Liver (tissue), 8 donors: ENCODE measurements at regions not wholly inside any gene's neighbourhood (a gene's known extent, or its start where the extent isn't known, plus 50 kb on each side); places are given as distances from the start of the nearest gene placed in this dataset.

ENCODE experiments used
- DNase-seq: peaks from one replicate; pipeline ENCODE4 v3.0.0-alpha.2; 2017; ENCODE audit warnings: low spot score
- H3K27ac ChIP-seq, 2 donors: one replicate each; pipeline ENCODE4 v1.7.0; 2013; ENCODE audit warnings: inconsistent platforms in 2 of 2, low read length in 2 of 2, control low read depth in 1 of 2, low read depth in 1 of 2, mild to moderate bottlenecking in 1 of 2
- H3K27me3 ChIP-seq, 4 donors: one replicate each; pipeline versions ENCODE4 v1.6.1 to v1.7.0; 2013; ENCODE audit warnings: low read length in 3 of 4, inconsistent platforms in 1 of 4, mild to moderate bottlenecking in 1 of 4, moderate library complexity in 1 of 4; ENCODE audit not compliant: control insufficient read depth in 4 of 4, insufficient read depth in 4 of 4
- H3K36me3 ChIP-seq, 4 donors: one replicate each; pipeline versions ENCODE4 v1.6.1 to v1.7.0; 2013; ENCODE audit warnings: low read length in 3 of 4, mild to moderate bottlenecking in 3 of 4, low read depth in 1 of 4, moderate library complexity in 1 of 4; ENCODE audit not compliant: control insufficient read depth in 4 of 4, insufficient read depth in 3 of 4
- H3K4me1 ChIP-seq, 4 donors: one replicate each; pipeline versions ENCODE4 v1.6.1 to v1.7.0; 2013; ENCODE audit warnings: low read length in 3 of 4, mild to moderate bottlenecking in 3 of 4, moderate library complexity in 1 of 4; ENCODE audit not compliant: control insufficient read depth in 4 of 4, insufficient read depth in 4 of 4
- H3K4me3 ChIP-seq, 3 donors: one replicate each; pipeline versions ENCODE4 v1.6.1 to v1.7.0; 2013; ENCODE audit warnings: low read length in 3 of 3, control low read depth in 1 of 3, low read depth in 1 of 3, mild to moderate bottlenecking in 1 of 3
- H3K9ac ChIP-seq, 2 donors: one replicate each; pipeline ENCODE4 v1.7.0; 2013; ENCODE audit warnings: low read length in 2 of 2, mild to moderate bottlenecking in 2 of 2, moderate library complexity in 2 of 2, control low read depth in 1 of 2, low read depth in 1 of 2
- H3K9me3 ChIP-seq, 4 donors: one replicate each; pipeline versions ENCODE4 v1.6.1 to v1.7.0; 2013; ENCODE audit warnings: low read length in 3 of 4; ENCODE audit not compliant: control insufficient read depth in 4 of 4
- ATF3 ChIP-seq: IDR thresholded peaks from 2 replicates; pipeline ENCODE4 v1.6.1; 2016; ENCODE audit warnings: antibody characterized with exemption
- CTCF ChIP-seq: fragments of 150-350 bp; IDR thresholded peaks from 2 replicates; pipeline ENCODE4 v1.5.1; 2017; ENCODE audit warnings: improper control_type of control experiment, low read depth, low read length; ENCODE audit not compliant: missing input control
- EGR1 ChIP-seq, 2 donors: IDR thresholded peaks; 2 replicates each; pipeline ENCODE4 v1.6.1; 2016 to 2018; ENCODE audit warnings: antibody characterized with exemption in 2 of 2, low read depth in 2 of 2
- FOXA1 ChIP-seq: IDR thresholded peaks from 2 replicates; pipeline ENCODE4 v1.6.1; 2016; ENCODE audit warnings: antibody characterized with exemption
- FOXA2 ChIP-seq: IDR thresholded peaks from 2 replicates; pipeline ENCODE4 v1.6.1; 2016; ENCODE audit warnings: antibody characterized with exemption
- GABPA ChIP-seq, 2 donors: IDR thresholded peaks in 1 of 2; conservative IDR thresholded peaks in 1 of 2; 2 replicates each; pipeline ENCODE4 v1.6.1; 2016; ENCODE audit warnings: antibody characterized with exemption in 2 of 2, mild to moderate bottlenecking in 1 of 2, moderate library complexity in 1 of 2
- HNF4G ChIP-seq: IDR thresholded peaks from 2 replicates; pipeline ENCODE4 v1.6.1; 2016; ENCODE audit warnings: antibody characterized with exemption
- JUND ChIP-seq, 2 donors: IDR thresholded peaks; 2 replicates each; pipeline ENCODE4 v1.6.1; 2016; ENCODE audit warnings: antibody characterized with exemption in 2 of 2
- MAX ChIP-seq: IDR thresholded peaks from 2 replicates; pipeline ENCODE4 v1.6.1; 2016; ENCODE audit warnings: antibody characterized with exemption
- NR2F2 ChIP-seq: IDR thresholded peaks from 2 replicates; pipeline ENCODE4 v1.6.1; 2016; ENCODE audit warnings: antibody characterized with exemption
- RAD21 ChIP-seq, 2 donors: IDR thresholded peaks; 2 replicates each; pipeline ENCODE4 v1.6.1; 2016; ENCODE audit warnings: antibody characterized with exemption in 2 of 2, mild to moderate bottlenecking in 2 of 2
- REST ChIP-seq: IDR thresholded peaks from 2 replicates; pipeline ENCODE4 v1.6.1; 2016; ENCODE audit warnings: antibody characterized with exemption, mild to moderate bottlenecking
- RXRA ChIP-seq, 2 donors: IDR thresholded peaks; 2 replicates each; pipeline ENCODE4 v1.6.1; 2017 to 2018; ENCODE audit warnings: antibody characterized with exemption in 2 of 2, mild to moderate bottlenecking in 1 of 2
- SP1 ChIP-seq: IDR thresholded peaks from 2 replicates; pipeline ENCODE4 v1.6.1; 2018; ENCODE audit warnings: antibody characterized with exemption, mild to moderate bottlenecking
- TAF1 ChIP-seq: conservative IDR thresholded peaks from 2 replicates; pipeline ENCODE4 v1.6.1; 2016; ENCODE audit warnings: antibody characterized with exemption, mild to moderate bottlenecking
- YY1 ChIP-seq: IDR thresholded peaks from 2 replicates; pipeline ENCODE4 v1.6.1; 2016; ENCODE audit warnings: antibody characterized with exemption, mild to moderate bottlenecking
- ZBTB33 ChIP-seq: IDR thresholded peaks from 2 replicates; pipeline ENCODE4 v1.6.1; 2016; ENCODE audit warnings: antibody characterized with exemption
- WGBS: extraction: QIAGEN DNeasy Blood & Tissue Kit; methylation state at CpG from one replicate; pipeline ENCODE4 v1.1.7; 2013; 5-methylcytosine and 5-hydroxymethylcytosine counted together
- donor health status: healthy.
- donor health status: healthy.
- donor health status: healthy.
- donor health status: healthy.
- donor health status: healthy.

GRCh38 chr14:101055106-101055662, 151.7 kb upstream of the RTL1 start:
- H3K27me3 ChIP-seq = peaks cover 0 to 4% (median 0%) of the 10 kb centered on the region in 4 donors
- WGBS = 92% methylated on average over 15 of the region's 15 CpGs
- DNase-seq = no peak

GRCh38 chr14:101055776-101056374, 152.4 kb upstream of the RTL1 start:
- TF ChIP-seq HNF4G (no peak), REST (no peak), FOXA2 (no peak)
- H3K36me3 ChIP-seq = no peaks in the 10 kb centered on the region
- DNase-seq = no peak
- H3K4me1 ChIP-seq = no peaks in the 10 kb centered on the region
- H3K9ac ChIP-seq = no peak overlapping the region
- no peak overlapping the region for H3K27ac ChIP-seq
- peaks cover 0 to 2% (median 0%) of the 10 kb centered on the region in 4 donors for H3K9me3 ChIP-seq
- WGBS = 92% methylated on average over 12 of the region's 12 CpGs
- H3K4me3 ChIP-seq = no peak overlapping the region
- peaks cover 0 to 4% (median 0%) of the 10 kb centered on the region in 4 donors for H3K27me3 ChIP-seq

More at GRCh38 chr14:101055106-101055662, 151.7 kb upstream of the RTL1 start:
- no peak for TF ChIP-seq TAF1
- no peak for TF ChIP-seq CTCF
- no peak for TF ChIP-seq FOXA1
- no peak for TF ChIP-seq GABPA (IDR thresholded peaks at IDR 0.05 in 1 of 2, conservative IDR thresholded peaks at IDR 0.05 in 1 of 2)
- Histone ChIP-seq H3K4me3 (no peak overlapping the region), H3K27ac (no peak overlapping the region), H3K4me1 (no peaks in the 10 kb centered on the region), H3K36me3 (no peaks in the 10 kb centered on the region), H3K9me3 (peaks cover 0 to 2% (median 0%) of the 10 kb centered on the region in 4 donors), H3K9ac (no peak overlapping the region)

- H3K9me3 ChIP-seq = peaks cover 0 to 2% (median 0%) of the 10 kb centered on the region in 4 donors
- DNase-seq = no peak
- peaks cover 0 to 4% (median 0%) of the 10 kb centered on the region in 4 donors for H3K27me3 ChIP-seq
- no peak overlapping the region for H3K27ac ChIP-seq
- H3K36me3 ChIP-seq = no peaks in the 10 kb centered on the region
- H3K4me1 ChIP-seq = no peaks in the 10 kb centered on the region
- WGBS = 89% methylated on average over 2 of the region's 2 CpGs
- H3K4me3 ChIP-seq = no peak overlapping the region
- no peak overlapping the region for H3K9ac ChIP-seq
- TF ChIP-seq RAD21 (IDR thresholded peaks at IDR 0.05) = no peak
- no peak for TF ChIP-seq FOXA2
- no peak for TF ChIP-seq ZBTB33
- TF ChIP-seq MAX = no peak
- no peak for TF ChIP-seq SP1
- no peak for TF ChIP-seq EGR1 (IDR thresholded peaks at IDR 0.05; ENCODE audit: low read depth in 2 of 2)
- TF ChIP-seq GABPA (IDR thresholded peaks at IDR 0.05 in 1 of 2, conservative IDR thresholded peaks at IDR 0.05 in 1 of 2) = no peak
- TF ChIP-seq YY1 = no peak
- TF ChIP-seq JUND (IDR thresholded peaks at IDR 0.05) = no peak
- TF ChIP-seq FOXA1 = no peak
- no peak for TF ChIP-seq ATF3
- no peak for TF ChIP-seq RXRA (IDR thresholded peaks at IDR 0.05)
- no peak for TF ChIP-seq TAF1
- TF ChIP-seq NR2F2 = no peak
Measured at GRCh38 chr14:101056446-101056845, 152.9 kb upstream of the RTL1 start.
